ENCODE measurements at regions not wholly inside any gene's neighbourhood (a gene's known extent, or its start where the extent isn't known, plus 50 kb on each side); places are given as distances from the start of the nearest gene placed in this dataset.

DNA sequence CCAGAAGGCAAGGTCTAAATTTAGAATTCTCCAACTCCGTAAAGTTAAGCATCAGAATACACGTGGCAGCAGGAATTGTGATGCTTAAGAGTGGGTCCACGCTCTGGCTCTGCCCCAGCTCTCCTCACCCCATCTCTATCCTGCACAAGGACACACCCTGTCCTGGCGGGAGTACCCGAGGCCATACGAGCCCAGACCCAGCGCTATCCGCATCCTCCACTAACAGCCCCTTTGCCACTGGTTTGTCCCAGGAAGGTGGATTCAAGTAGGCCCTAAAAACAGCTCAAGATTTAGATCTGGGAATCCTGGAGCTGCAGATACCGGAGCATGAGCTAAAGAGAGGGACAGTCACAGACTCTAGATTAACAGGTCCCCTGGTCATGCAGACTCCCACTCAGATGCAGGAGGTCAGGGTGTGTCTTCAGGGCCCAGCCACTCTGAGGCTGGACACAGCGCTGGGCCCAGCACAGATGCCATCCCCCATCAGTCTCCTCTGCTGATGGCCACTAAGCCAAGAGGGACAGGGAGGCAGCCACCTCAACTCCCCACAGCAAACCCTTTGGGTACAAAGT, 393.3 kb downstream of the NPHP4 start:
- no peak overlapping the region for H3K9ac ChIP-seq (ENCODE audit: low read depth, low read length)
- H3K27ac ChIP-seq (ENCODE audit: low read length): no peak overlapping the region
- no peak overlapping the region for H3K4me2 ChIP-seq (ENCODE audit: insufficient read depth, low read length)
- H3K9me3 ChIP-seq (ENCODE audit: insufficient read depth, low read length, severe bottlenecking): no peaks in the 10 kb centered on the region
- no peak overlapping the region for H2AFZ ChIP-seq (ENCODE audit: low read depth, low read length)
- H3K4me3 ChIP-seq (ENCODE audit: low read depth in 1 of 2, low read length in 2 of 2): no peak overlapping the region
- no peaks in the 10 kb centered on the region for H3K36me3 ChIP-seq (ENCODE audit: insufficient read depth, low read length)
- no peaks in the 10 kb centered on the region for H3K27me3 ChIP-seq (ENCODE audit: insufficient read depth, low read length, poor library complexity)
- ATAC-seq (ENCODE audit: insufficient read depth, low read depth) (no peak), DNase-seq (no peak)
- TF ChIP-seq CTCF (IDR thresholded peaks at IDR 0.05; ENCODE audit: borderline replicate concordance, extremely low read depth, low read length, poor library complexity, severe bottlenecking) (no peak), EZH2 (IDR thresholded peaks at IDR 0.05; ENCODE audit: borderline replicate concordance, low read depth, low read length, severe bottlenecking) (no peak)
- no peaks in the 10 kb centered on the region for H3K79me2 ChIP-seq (ENCODE audit: insufficient read depth, low read length)
- H3K4me1 ChIP-seq (ENCODE audit: insufficient read depth, low read length): no peaks in the 10 kb centered on the region
- no peaks in the 10 kb centered on the region for H4K20me1 ChIP-seq (ENCODE audit: insufficient read depth, low read length)

DNA sequence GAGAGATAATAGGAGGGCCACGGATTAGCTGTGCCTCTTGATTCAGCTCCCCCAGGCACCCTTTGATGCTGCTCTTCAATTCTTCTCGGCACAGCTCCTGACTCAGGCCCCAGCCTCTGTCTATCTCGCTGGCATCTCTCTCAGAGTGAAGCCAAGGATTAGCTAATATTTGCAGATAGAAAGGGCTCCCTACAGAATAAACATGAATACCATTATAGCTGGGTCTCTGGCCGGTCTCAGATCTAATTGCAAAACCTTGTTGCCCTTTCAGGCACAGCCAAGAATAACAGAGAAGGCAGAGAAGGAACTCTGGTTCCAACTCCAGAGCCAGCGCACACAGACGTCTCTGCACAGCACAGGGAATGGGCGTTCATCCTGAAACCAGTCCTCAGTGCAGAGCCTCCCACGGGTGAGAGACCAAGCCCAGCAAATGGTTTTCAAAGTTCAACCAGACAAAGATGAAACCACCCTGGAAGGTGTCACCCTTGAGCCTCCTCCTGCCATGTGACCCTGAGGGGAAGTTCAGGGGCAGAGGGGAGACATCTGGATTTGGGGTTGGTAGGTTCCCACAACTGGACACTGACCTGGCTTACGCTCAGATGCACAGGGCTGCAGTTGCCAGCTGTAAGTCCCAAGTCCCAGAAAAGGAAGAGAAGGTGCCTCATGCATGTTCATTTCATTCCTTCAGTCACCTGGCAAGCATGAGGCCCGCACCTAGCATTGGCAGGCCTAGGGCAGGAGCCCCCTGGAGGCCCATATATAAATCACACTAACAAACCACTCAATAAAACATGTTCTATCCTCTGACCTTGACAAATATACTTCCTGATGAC, 394.0 kb downstream of the NPHP4 start:
- TF ChIP-seq EZH2 (IDR thresholded peaks at IDR 0.05; ENCODE audit: borderline replicate concordance, low read depth, low read length, severe bottlenecking) (no peak), CTCF (IDR thresholded peaks at IDR 0.05; ENCODE audit: borderline replicate concordance, extremely low read depth, low read length, poor library complexity, severe bottlenecking) (peak; percentile 32)
- ATAC-seq (ENCODE audit: insufficient read depth, low read depth) (no peak), DNase-seq (no peak)
- no peaks in the 10 kb centered on the region for H4K20me1 ChIP-seq (ENCODE audit: insufficient read depth, low read length)
- no peak overlapping the region for H3K9ac ChIP-seq (ENCODE audit: low read depth, low read length)
- H2AFZ ChIP-seq (ENCODE audit: low read depth, low read length): no peak overlapping the region
- H3K36me3 ChIP-seq (ENCODE audit: insufficient read depth, low read length): no peaks in the 10 kb centered on the region
- no peak overlapping the region for H3K4me2 ChIP-seq (ENCODE audit: insufficient read depth, low read length)
- no peak overlapping the region for H3K27ac ChIP-seq (ENCODE audit: low read length)
- H3K79me2 ChIP-seq (ENCODE audit: insufficient read depth, low read length): no peaks in the 10 kb centered on the region
- no peaks in the 10 kb centered on the region for H3K4me1 ChIP-seq (ENCODE audit: insufficient read depth, low read length)
- H3K9me3 ChIP-seq (ENCODE audit: insufficient read depth, low read length, severe bottlenecking): no peaks in the 10 kb centered on the region
- H3K4me3 ChIP-seq (ENCODE audit: low read depth in 1 of 2, low read length in 2 of 2): no peak overlapping the region
- no peaks in the 10 kb centered on the region for H3K27me3 ChIP-seq (ENCODE audit: insufficient read depth, low read length, poor library complexity)

GRCh38 chr1:5597171-5597850, 394.9 kb downstream of the NPHP4 start:
- Histone ChIP-seq H3K9me3 (ENCODE audit: insufficient read depth, low read length, severe bottlenecking) (no peaks in the 10 kb centered on the region), H3K27me3 (ENCODE audit: insufficient read depth, low read length, poor library complexity) (no peaks in the 10 kb centered on the region), H3K4me1 (ENCODE audit: insufficient read depth, low read length) (no peaks in the 10 kb centered on the region), H3K36me3 (ENCODE audit: insufficient read depth, low read length) (no peaks in the 10 kb centered on the region), H3K4me2 (ENCODE audit: insufficient read depth, low read length) (no peak overlapping the region), H4K20me1 (ENCODE audit: insufficient read depth, low read length) (no peaks in the 10 kb centered on the region), H3K4me3 (ENCODE audit: low read depth in 1 of 2, low read length in 2 of 2) (no peak overlapping the region), H3K27ac (ENCODE audit: low read length) (no peak overlapping the region), H3K79me2 (ENCODE audit: insufficient read depth, low read length) (no peaks in the 10 kb centered on the region), H2AFZ (ENCODE audit: low read depth, low read length) (no peak overlapping the region), H3K9ac (ENCODE audit: low read depth, low read length) (no peak overlapping the region)
- ATAC-seq (ENCODE audit: insufficient read depth, low read depth): no peak
- TF ChIP-seq EZH2 (IDR thresholded peaks at IDR 0.05; ENCODE audit: borderline replicate concordance, low read depth, low read length, severe bottlenecking): no peak
- no peak for TF ChIP-seq CTCF (IDR thresholded peaks at IDR 0.05; ENCODE audit: borderline replicate concordance, extremely low read depth, low read length, poor library complexity, severe bottlenecking)
- DNase-seq: no peak
